Activated B cell treated with CpG ODN at 0.5 μM for 24 hours (primary cell): ENCODE measurements at regions not wholly inside any gene's neighbourhood (a gene's known extent, or its start where the extent isn't known, plus 50 kb on each side); places are given as distances from the start of the nearest gene placed in this dataset.

Experiments
- ATAC-seq: fragments of 200-7000 bp; cut with Tn5 transposase; one replicate; pipeline ENCODE4 v1.10.0; 2021; ENCODE audit warnings: low read depth, mild to moderate bottlenecking, moderate library complexity
- CTCF ChIA-PET: fragments of 350-600 bp; sonication (Branson Sonifier 250); formaldehyde crosslinking; loops from one replicate; lab custom pipeline; 2021; ENCODE audit warnings: antibody characterized with exemption; lab: Charles Lee
- POLR2A ChIA-PET: fragments of 350-600 bp; sonication (Branson Sonifier 250); formaldehyde crosslinking; loops from one replicate; lab custom pipeline; 2021; ENCODE audit warnings: antibody characterized with exemption; lab: Charles Lee
- DNase-seq: peaks from one replicate; pipeline ENCODE4 v3.0.0; 2022
- H3K27ac Mint-ChIP-seq: one replicate; pipeline ENCODE4 v1.8.0; 2020; ENCODE audit warnings: mixed read lengths
- H3K27me3 Mint-ChIP-seq: one replicate; pipeline ENCODE4 v1.8.0; 2021; ENCODE audit warnings: mixed read lengths
- H3K36me3 Mint-ChIP-seq: one replicate; pipeline ENCODE4 v1.8.0; 2021; ENCODE audit warnings: low read depth, mixed read lengths
- H3K4me1 Mint-ChIP-seq: one replicate; pipeline ENCODE4 v1.8.0; 2021; ENCODE audit warnings: mixed read lengths
- H3K4me3 Mint-ChIP-seq: one replicate; pipeline ENCODE4 v1.8.0; 2020; ENCODE audit warnings: mild to moderate bottlenecking, mixed read lengths
- H3K9me3 Mint-ChIP-seq: one replicate; pipeline ENCODE4 v1.8.0; 2020; ENCODE audit warnings: mixed read lengths
- intact Hi-C: fragments of 100-400 bp; cut with micrococcal nuclease; formaldehyde crosslinking; loops from one replicate; pipeline ENCODE4 v1.15.1; 2024
- TF ChIP-seq, protein P1 (sequence below): fragments of 200-600 bp; IDR thresholded peaks from one replicate; pipeline ENCODE4 v1.8.0; 2022; ENCODE audit warnings: antibody characterized with exemption, mild to moderate bottlenecking

DNA sequence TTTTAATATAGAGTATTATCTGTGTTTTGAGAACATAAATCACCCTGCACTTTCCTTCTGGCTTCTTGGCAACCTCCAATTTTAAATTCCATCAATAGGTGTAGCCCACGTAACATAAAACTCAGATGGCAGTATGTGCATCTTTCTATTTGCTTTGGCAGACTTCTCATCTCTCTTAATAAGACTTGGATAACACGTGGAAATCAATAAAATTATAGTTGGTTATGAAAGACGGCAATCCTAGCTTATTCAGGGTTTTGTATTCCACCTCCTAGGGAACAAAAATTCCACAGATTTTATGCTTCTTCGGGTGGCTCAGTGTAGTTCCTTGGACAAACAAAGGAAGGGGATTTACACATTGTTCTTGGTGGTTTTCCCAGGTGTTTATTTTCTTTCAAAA is 299.3 kb downstream of the RND3 start:
- no peaks in the 10 kb centered on the region for H3K36me3 Mint-ChIP-seq
- no peaks in the 10 kb centered on the region for H3K27me3 Mint-ChIP-seq
- no peak overlapping the region for H3K27ac Mint-ChIP-seq
- no peak for ATAC-seq
- no peak for DNase-seq
- no peaks in the 10 kb centered on the region for H3K4me1 Mint-ChIP-seq
- ChIA-PET POLR2A (no interaction called here), CTCF (no interaction called here)
- no peak overlapping the region for H3K4me3 Mint-ChIP-seq
- TF ChIP-seq, protein P1, sequence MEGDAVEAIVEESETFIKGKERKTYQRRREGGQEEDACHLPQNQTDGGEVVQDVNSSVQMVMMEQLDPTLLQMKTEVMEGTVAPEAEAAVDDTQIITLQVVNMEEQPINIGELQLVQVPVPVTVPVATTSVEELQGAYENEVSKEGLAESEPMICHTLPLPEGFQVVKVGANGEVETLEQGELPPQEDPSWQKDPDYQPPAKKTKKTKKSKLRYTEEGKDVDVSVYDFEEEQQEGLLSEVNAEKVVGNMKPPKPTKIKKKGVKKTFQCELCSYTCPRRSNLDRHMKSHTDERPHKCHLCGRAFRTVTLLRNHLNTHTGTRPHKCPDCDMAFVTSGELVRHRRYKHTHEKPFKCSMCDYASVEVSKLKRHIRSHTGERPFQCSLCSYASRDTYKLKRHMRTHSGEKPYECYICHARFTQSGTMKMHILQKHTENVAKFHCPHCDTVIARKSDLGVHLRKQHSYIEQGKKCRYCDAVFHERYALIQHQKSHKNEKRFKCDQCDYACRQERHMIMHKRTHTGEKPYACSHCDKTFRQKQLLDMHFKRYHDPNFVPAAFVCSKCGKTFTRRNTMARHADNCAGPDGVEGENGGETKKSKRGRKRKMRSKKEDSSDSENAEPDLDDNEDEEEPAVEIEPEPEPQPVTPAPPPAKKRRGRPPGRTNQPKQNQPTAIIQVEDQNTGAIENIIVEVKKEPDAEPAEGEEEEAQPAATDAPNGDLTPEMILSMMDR: no peak
- intact Hi-C loops: no loop called here
- H3K9me3 Mint-ChIP-seq: peaks cover 7% of the 10 kb centered on the region

DNA sequence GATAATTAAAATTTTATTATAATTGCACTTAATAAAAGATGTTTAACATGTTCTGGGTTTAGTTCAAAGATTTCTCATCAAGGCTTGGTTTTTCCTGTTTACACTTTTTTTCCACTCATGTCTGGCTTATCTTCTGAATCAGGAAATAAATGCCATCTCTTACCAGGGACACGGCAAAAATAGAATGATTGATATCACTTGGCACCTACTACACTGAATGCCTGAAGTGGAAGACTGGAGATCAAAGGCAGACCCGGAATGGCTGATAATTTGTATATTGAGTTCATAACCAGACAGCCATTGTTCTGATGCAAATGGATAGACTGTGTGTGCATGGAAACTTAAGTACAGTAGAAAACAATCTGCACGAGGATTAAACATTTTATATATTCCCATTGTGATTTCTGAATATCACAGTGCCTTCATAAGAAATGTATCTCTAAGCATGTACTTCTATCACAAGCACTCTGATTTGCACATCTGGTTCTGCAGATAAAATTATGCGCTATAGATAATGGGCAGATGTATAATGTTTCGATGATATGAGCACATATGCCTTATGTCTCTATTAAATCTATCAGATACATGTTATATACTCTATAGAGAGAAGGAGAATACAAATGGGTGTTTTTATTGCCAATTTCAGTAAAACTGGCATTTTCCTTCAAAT is 304.8 kb downstream of the RND3 start:
- CTCF ChIA-PET: no interaction called here
- Mint-ChIP-seq H3K27ac (no peak overlapping the region), H3K27me3 (no peaks in the 10 kb centered on the region), H3K9me3 (peaks cover 7% of the 10 kb centered on the region), H3K4me3 (no peak overlapping the region), H3K4me1 (no peaks in the 10 kb centered on the region), H3K36me3 (no peaks in the 10 kb centered on the region)
- DNase-seq (no peak), ATAC-seq (no peak)
- intact Hi-C loops: no loop called here
- POLR2A ChIA-PET: no interaction called here
- TF ChIP-seq, protein P1: no peak

DNA sequence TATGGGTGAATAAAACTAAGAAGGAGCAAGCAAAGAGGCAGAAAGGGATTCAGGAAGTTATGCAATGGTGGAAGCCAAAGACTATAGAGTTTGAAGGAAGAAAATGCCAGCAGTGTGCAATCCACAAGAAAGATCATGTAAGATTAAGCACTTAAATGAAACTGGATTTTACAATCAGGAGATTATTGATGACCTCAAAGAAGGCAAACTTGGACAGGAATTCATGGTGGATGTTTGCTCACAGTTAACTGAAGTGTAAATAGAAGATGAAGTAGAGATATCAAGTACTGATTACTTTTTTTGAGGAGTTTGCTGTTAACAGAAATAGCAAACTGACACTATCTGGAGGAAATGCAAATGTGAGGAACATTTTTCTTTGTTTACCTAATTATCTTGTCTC is 308.9 kb downstream of the RND3 start:
- Mint-ChIP-seq H3K4me1 (no peaks in the 10 kb centered on the region), H3K4me3 (no peak overlapping the region), H3K27me3 (no peaks in the 10 kb centered on the region), H3K9me3 (no peaks in the 10 kb centered on the region), H3K27ac (no peak overlapping the region), H3K36me3 (no peaks in the 10 kb centered on the region)
- ChIA-PET CTCF (no interaction called here), POLR2A (no interaction called here)
- DNase-seq: no peak
- ATAC-seq: no peak
- intact Hi-C loops: no loop called here
- TF ChIP-seq, protein P1: no peak

DNA sequence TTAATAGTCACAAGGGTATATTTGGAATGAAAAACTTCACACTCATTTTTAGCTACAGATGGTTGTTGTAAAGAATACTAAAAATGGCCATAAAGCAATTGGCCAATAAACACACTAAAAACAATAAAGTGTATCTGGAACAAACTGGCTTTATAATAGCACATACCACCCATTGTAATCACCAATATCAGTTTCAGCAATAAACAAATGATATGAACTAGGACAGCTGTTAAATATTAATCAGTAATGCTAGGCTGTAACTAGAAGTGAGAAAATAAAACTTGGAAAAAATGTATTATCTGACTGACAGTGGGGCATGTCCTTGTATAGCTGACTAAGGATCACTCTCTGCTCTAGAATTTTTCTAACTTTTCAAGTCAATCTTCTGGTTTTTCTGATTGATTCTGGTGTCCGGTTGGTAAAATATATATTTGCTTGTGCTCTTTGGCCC is 312.5 kb downstream of the RND3 start:
- Mint-ChIP-seq H3K27me3 (no peaks in the 10 kb centered on the region), H3K9me3 (peaks cover 9% of the 10 kb centered on the region), H3K36me3 (no peaks in the 10 kb centered on the region), H3K4me1 (no peaks in the 10 kb centered on the region), H3K4me3 (no peak overlapping the region), H3K27ac (no peak overlapping the region)
- TF ChIP-seq, protein P1: no peak
- POLR2A ChIA-PET: no interaction called here
- intact Hi-C loops: no loop called here
- DNase-seq (no peak), ATAC-seq (no peak)
- CTCF ChIA-PET: no interaction called here

DNA sequence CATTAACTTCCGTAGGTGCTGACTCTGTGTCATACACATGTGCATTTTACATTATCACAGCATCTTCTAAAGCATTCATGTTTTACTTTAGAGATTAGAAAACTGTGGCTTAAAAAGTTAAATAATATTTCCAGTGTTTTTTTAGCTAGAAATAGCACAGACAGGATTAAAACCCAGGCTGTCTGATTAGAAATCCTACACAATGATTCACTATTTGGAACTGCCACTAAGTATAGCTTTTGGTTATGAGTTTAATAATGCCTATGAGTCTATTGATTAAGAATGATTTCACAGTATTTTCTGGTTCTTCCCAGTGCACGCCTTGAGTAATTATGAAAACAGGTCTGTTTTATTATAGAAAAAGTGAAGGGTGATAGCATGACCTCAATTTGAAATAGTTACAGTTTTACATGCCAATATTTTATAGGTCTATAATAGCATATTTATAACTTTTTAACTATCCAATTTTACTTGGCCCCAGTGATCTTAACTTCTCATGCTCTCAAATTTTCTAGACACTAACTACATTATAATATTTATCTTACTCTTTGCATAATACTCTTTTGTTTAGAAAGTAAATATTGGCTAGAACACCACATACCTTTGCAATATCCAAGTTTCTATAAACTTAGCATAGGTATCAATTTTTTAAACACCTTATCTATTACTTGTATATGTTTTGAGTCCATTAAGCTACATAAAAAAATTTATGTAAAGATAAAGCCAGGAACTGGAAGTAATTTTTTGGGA is 313.2 kb downstream of the RND3 start:
- intact Hi-C loops: no loop called here
- Mint-ChIP-seq H3K36me3 (no peaks in the 10 kb centered on the region), H3K4me1 (no peaks in the 10 kb centered on the region), H3K27ac (no peak overlapping the region), H3K9me3 (peaks cover 11% of the 10 kb centered on the region), H3K27me3 (no peaks in the 10 kb centered on the region), H3K4me3 (no peak overlapping the region)
- ATAC-seq (no peak), DNase-seq (no peak)
- TF ChIP-seq, protein P1: no peak
- CTCF ChIA-PET: no interaction called here
- POLR2A ChIA-PET: no interaction called here
